GM12864 (cell line): ENCODE measurements at regions not wholly inside any gene's neighbourhood (a gene's known extent, or its start where the extent isn't known, plus 50 kb on each side); places are given as distances from the start of the nearest gene placed in this dataset.

Experiments
- DNase-seq: peaks from one replicate; pipeline ENCODE4 v3.0.0-alpha.2; 2011; ENCODE audit warnings: low read depth
- H3K4me3 ChIP-seq: 2 replicates; pipeline ENCODE4 v1.5.1; 2011; ENCODE audit warnings: mild to moderate bottlenecking, low read depth, low read length, control low read depth
- TF ChIP-seq, protein P1 (sequence below): IDR thresholded peaks from 2 replicates; pipeline ENCODE4 v1.5.1; 2011; ENCODE audit warnings: low read depth, mild to moderate bottlenecking, moderate library complexity, low read length, control low read depth, inconsistent platforms; ENCODE audit errors: missing control alignments

GRCh38 chr12:89211456-89211855 lies 140.8 kb downstream of the DUSP6 start:
- TF ChIP-seq, protein P1, sequence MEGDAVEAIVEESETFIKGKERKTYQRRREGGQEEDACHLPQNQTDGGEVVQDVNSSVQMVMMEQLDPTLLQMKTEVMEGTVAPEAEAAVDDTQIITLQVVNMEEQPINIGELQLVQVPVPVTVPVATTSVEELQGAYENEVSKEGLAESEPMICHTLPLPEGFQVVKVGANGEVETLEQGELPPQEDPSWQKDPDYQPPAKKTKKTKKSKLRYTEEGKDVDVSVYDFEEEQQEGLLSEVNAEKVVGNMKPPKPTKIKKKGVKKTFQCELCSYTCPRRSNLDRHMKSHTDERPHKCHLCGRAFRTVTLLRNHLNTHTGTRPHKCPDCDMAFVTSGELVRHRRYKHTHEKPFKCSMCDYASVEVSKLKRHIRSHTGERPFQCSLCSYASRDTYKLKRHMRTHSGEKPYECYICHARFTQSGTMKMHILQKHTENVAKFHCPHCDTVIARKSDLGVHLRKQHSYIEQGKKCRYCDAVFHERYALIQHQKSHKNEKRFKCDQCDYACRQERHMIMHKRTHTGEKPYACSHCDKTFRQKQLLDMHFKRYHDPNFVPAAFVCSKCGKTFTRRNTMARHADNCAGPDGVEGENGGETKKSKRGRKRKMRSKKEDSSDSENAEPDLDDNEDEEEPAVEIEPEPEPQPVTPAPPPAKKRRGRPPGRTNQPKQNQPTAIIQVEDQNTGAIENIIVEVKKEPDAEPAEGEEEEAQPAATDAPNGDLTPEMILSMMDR: no peak
- H3K4me3 ChIP-seq: no peak overlapping the region
- no peak for DNase-seq

- DNase-seq: no peak
- TF ChIP-seq, protein P1: no peak
- H3K4me3 ChIP-seq: no peak overlapping the region
These were observed 142.0 kb downstream of the DUSP6 start for GRCh38 chr12:89210277-89210676.

- no peak for DNase-seq
- no peak overlapping the region for H3K4me3 ChIP-seq
- TF ChIP-seq, protein P1: no peak
These were observed 143.6 kb downstream of the DUSP6 start for GRCh38 chr12:89208661-89209096.

GRCh38 chr12:89206390-89206789 lies 145.9 kb downstream of the DUSP6 start:
- H3K4me3 ChIP-seq: no peak overlapping the region
- no peak for DNase-seq
- TF ChIP-seq, protein P1: no peak

GRCh38 chr12:89205517-89205916 lies 146.8 kb downstream of the DUSP6 start:
- DNase-seq: no peak
- TF ChIP-seq, protein P1: no peak
- H3K4me3 ChIP-seq: no peak overlapping the region

DNA sequence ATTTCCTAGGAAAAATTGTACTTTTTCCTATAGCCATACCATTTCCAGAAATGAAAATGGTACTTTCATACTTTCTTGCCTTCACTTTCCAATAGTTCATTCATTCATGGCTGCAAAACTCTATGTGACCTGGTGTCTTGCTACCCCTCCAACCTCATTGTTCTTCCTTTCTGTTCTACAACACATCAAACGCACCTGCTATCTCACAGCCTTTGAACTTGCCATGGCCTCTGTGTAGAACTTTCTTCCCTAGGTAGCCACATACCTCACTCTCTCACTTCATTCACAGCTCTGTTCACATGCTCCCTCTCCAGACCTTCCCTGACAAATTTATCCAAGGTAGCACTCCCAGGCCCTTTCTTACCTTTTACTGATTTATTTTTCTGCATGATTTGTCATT lies 149.2 kb downstream of the DUSP6 start:
- H3K4me3 ChIP-seq: no peak overlapping the region
- TF ChIP-seq, protein P1: no peak
- no peak for DNase-seq

- DNase-seq: no peak
- TF ChIP-seq, protein P1: no peak
These were observed 152.1 kb downstream of the DUSP6 start for GRCh38 chr12:89200217-89200616.

More at GRCh38 chr12:89200217-89200616, 152.1 kb downstream of the DUSP6 start:
- H3K4me3 ChIP-seq: no peak overlapping the region
